ENCODE measurements at regions not wholly inside any gene's neighbourhood (a gene's known extent, or its start where the extent isn't known, plus 50 kb on each side); places are given as distances from the start of the nearest gene placed in this dataset.

DNA sequence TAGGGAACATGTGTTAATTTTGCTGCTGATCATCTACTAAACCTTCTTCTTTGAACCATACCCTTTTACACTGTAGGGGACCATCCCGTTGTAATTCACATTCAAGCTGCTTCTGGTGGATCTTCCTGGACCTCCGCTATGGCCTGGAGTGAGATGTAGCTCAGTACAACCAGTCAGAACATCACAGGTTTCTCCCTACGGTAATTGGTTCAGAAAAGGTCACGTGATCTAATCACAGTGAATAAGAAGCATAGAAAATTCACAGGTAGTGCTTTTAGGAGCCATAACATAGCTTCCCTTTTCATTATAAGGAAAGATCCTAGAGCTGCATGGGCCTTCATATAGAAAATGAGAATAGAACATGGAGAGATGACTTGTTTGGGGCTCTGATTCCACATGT is 320.8 kb upstream of the PDZRN3 start:
- no peak for DNase-seq (ENCODE audit: extremely low spot score, unreplicated experiment)
- TF ChIP-seq, protein P1, sequence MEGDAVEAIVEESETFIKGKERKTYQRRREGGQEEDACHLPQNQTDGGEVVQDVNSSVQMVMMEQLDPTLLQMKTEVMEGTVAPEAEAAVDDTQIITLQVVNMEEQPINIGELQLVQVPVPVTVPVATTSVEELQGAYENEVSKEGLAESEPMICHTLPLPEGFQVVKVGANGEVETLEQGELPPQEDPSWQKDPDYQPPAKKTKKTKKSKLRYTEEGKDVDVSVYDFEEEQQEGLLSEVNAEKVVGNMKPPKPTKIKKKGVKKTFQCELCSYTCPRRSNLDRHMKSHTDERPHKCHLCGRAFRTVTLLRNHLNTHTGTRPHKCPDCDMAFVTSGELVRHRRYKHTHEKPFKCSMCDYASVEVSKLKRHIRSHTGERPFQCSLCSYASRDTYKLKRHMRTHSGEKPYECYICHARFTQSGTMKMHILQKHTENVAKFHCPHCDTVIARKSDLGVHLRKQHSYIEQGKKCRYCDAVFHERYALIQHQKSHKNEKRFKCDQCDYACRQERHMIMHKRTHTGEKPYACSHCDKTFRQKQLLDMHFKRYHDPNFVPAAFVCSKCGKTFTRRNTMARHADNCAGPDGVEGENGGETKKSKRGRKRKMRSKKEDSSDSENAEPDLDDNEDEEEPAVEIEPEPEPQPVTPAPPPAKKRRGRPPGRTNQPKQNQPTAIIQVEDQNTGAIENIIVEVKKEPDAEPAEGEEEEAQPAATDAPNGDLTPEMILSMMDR (IDR thresholded peaks at IDR 0.05), result no peak
- Mint-ChIP-seq H3K36me3 (ENCODE audit: unreplicated experiment) (no peaks in the 10 kb centered on the region), H3K27me3 (ENCODE audit: unreplicated experiment) (peaks cover 7% of the 10 kb centered on the region), H3K4me3 (ENCODE audit: unreplicated experiment) (no peak overlapping the region), H3K27ac (ENCODE audit: unreplicated experiment) (no peak overlapping the region), H3K9me3 (ENCODE audit: unreplicated experiment) (no peaks in the 10 kb centered on the region), H3K4me1 (ENCODE audit: unreplicated experiment) (no peaks in the 10 kb centered on the region)

DNA sequence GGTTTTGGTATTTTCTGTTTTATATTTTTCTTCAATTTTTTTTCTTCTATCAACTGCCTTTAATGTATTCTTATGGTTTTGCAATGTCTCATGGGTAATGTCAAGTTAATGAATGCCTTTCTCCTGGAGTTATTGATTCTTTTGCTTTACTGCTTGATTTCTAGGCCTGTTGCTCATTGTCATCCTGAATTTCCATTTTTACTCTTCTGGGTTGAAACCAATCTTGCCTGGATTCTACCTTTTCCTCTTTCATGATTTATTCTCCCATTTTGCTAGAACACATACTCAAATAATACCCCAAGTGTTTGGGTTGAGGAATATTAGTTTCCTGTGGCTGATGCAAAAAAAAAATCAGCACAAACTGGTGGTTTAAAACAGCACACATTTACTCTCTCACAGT is 315.2 kb upstream of the PDZRN3 start:
- Mint-ChIP-seq H3K36me3 (ENCODE audit: unreplicated experiment) (no peaks in the 10 kb centered on the region), H3K9me3 (ENCODE audit: unreplicated experiment) (no peaks in the 10 kb centered on the region), H3K27me3 (ENCODE audit: unreplicated experiment) (peaks cover 3% of the 10 kb centered on the region), H3K4me1 (ENCODE audit: unreplicated experiment) (no peaks in the 10 kb centered on the region), H3K4me3 (ENCODE audit: unreplicated experiment) (no peak overlapping the region), H3K27ac (ENCODE audit: unreplicated experiment) (no peak overlapping the region)
- no peak for DNase-seq (ENCODE audit: extremely low spot score, unreplicated experiment)
- TF ChIP-seq, protein P1 (IDR thresholded peaks at IDR 0.05), result no peak

DNA sequence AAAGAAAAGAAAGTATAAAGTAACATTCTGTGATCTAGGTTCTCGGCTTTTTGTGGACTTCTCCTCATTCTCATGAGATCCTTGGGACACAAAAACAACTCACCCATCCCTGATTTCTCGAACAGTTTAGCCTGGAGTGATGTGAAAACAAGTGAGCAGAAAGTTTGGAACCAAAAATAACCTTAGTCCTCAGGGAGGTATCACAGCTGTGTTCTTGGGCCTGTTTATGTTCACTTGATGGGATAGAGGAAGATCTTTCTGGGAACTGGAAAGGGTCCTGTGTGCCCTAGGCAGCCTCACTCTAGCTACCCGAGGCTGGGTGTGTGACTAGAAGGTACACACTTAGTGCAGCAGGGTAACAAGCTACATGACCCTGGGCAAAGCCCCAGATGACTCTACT is 308.8 kb upstream of the PDZRN3 start:
- TF ChIP-seq, protein P1 (IDR thresholded peaks at IDR 0.05), result no peak
- Mint-ChIP-seq H3K4me1 (ENCODE audit: unreplicated experiment) (no peaks in the 10 kb centered on the region), H3K4me3 (ENCODE audit: unreplicated experiment) (no peak overlapping the region), H3K27me3 (ENCODE audit: unreplicated experiment) (peaks cover 11% of the 10 kb centered on the region), H3K27ac (ENCODE audit: unreplicated experiment) (no peak overlapping the region), H3K36me3 (ENCODE audit: unreplicated experiment) (no peaks in the 10 kb centered on the region), H3K9me3 (ENCODE audit: unreplicated experiment) (no peaks in the 10 kb centered on the region)
- DNase-seq (ENCODE audit: extremely low spot score, unreplicated experiment), result no peak

DNA sequence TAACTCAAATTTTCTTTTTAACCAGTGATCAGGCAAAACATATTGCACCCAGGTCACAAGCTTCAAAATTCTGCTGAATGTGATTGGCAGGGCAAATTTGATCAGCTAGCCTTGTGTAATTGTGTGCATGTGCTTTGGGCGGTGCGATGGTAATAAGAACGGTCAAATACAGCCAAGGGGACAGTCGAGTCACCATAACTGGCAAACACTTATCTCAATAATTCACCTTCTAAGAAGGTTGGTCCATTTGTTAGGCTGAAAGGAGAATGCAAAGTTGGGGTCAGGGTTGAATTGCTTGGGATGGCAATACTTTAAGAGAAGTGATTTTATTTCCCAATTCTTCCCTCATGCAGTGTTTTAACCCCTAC is 302.4 kb upstream of the PDZRN3 start:
- Mint-ChIP-seq H3K4me3 (ENCODE audit: unreplicated experiment) (no peak overlapping the region), H3K9me3 (ENCODE audit: unreplicated experiment) (no peaks in the 10 kb centered on the region), H3K36me3 (ENCODE audit: unreplicated experiment) (no peaks in the 10 kb centered on the region)

DNA sequence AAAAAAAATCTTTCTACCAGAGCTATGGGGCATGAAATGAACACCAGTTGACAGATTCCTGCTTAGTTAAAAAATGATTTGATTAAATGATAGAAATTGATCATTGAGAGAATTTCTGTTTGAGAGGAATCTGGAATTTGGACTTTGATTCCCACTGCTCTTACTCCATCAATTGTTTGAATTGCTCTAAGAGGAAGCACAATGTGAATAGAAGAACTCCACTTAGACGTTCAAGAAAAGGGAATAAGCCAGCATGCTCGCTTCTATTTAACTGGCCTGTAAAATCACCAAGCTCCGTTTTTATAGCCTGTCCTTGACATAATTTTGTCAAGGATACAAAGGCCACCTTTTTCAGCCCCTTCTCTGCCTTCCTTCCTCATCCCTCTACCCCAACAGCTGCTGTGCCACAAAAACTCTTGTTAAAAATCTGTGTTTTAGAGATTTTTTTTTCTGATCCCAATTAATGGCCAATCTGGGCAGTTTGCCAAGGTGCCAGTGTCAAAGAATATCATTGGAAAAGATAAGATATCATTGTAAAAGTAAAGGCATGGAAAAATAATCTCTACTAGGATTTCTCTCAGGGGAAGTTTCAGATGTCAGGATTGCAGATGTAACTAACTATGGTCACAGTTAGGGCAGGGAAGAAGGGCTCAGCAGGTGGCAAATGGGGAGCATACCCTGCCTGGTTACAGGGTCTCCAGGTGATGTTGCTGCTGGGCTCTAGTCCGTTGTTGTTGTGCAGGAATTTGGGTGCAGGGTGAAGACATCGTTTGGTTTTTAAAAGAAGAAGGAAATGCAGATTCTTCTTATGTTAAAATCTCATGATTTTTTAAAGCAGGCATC is 301.8 kb upstream of the PDZRN3 start:
- TF ChIP-seq, protein P1 (IDR thresholded peaks at IDR 0.05), result no peak
- no peak for DNase-seq (ENCODE audit: extremely low spot score, unreplicated experiment)
- H3K9me3 Mint-ChIP-seq (ENCODE audit: unreplicated experiment), result no peaks in the 10 kb centered on the region
- no peak overlapping the region for H3K4me3 Mint-ChIP-seq (ENCODE audit: unreplicated experiment)
- H3K27me3 Mint-ChIP-seq (ENCODE audit: unreplicated experiment), result peaks cover 8% of the 10 kb centered on the region
- H3K36me3 Mint-ChIP-seq (ENCODE audit: unreplicated experiment), result no peaks in the 10 kb centered on the region
- no peaks in the 10 kb centered on the region for H3K4me1 Mint-ChIP-seq (ENCODE audit: unreplicated experiment)
- H3K27ac Mint-ChIP-seq (ENCODE audit: unreplicated experiment), result no peak overlapping the region

More for the DNA sequence above, 302.4 kb upstream of the PDZRN3 start:
- no peak overlapping the region for H3K27ac Mint-ChIP-seq (ENCODE audit: unreplicated experiment)
- peaks cover 8% of the 10 kb centered on the region for H3K27me3 Mint-ChIP-seq (ENCODE audit: unreplicated experiment)
- H3K4me1 Mint-ChIP-seq (ENCODE audit: unreplicated experiment), result no peaks in the 10 kb centered on the region
- no peak for DNase-seq (ENCODE audit: extremely low spot score, unreplicated experiment)
- TF ChIP-seq, protein P1 (IDR thresholded peaks at IDR 0.05), result no peak

All from osteocyte (in vitro differentiated cells).